AG10803 (cell line): ENCODE measurements at regions not wholly inside any gene's neighbourhood (a gene's known extent, or its start where the extent isn't known, plus 50 kb on each side); places are given as distances from the start of the nearest gene placed in this dataset.

Source experiments
- DNase-seq: peaks from one replicate; pipeline ENCODE4 v3.0.0; 2010; ENCODE audit warnings: low read depth
- H3K4me3 ChIP-seq: 2 replicates; pipeline ENCODE4 v1.5.1; 2011; ENCODE audit warnings: mild to moderate bottlenecking, low read length, control low read depth
- TF ChIP-seq, protein P1 (sequence below): conservative IDR thresholded peaks from 2 replicates; pipeline ENCODE4 v1.5.1; 2011; ENCODE audit warnings: mild to moderate bottlenecking, low read length, control low read depth, inconsistent platforms

DNA sequence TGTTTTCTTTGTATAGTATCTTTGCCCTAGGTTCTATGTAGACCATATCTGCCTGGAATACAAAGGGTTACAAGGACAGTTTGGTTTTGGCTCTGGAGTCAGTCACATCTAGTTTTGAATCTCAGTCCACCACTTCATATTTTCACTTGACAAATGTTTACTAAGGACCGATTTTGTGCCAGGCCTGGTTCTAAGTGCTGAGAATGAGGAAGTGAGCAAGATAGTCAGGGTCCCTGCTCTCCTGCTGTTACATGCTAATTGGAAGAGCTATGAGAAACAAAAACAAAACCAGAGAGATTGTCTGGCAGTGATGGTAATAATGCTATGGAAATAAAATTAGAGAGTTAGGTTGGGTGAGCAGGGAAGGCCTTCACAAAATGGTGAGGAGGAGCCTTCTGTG, 66.1 kb upstream of the ARHGAP20 start:
- no peak for DNase-seq
- TF ChIP-seq, protein P1, sequence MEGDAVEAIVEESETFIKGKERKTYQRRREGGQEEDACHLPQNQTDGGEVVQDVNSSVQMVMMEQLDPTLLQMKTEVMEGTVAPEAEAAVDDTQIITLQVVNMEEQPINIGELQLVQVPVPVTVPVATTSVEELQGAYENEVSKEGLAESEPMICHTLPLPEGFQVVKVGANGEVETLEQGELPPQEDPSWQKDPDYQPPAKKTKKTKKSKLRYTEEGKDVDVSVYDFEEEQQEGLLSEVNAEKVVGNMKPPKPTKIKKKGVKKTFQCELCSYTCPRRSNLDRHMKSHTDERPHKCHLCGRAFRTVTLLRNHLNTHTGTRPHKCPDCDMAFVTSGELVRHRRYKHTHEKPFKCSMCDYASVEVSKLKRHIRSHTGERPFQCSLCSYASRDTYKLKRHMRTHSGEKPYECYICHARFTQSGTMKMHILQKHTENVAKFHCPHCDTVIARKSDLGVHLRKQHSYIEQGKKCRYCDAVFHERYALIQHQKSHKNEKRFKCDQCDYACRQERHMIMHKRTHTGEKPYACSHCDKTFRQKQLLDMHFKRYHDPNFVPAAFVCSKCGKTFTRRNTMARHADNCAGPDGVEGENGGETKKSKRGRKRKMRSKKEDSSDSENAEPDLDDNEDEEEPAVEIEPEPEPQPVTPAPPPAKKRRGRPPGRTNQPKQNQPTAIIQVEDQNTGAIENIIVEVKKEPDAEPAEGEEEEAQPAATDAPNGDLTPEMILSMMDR, result no peak
- H3K4me3 ChIP-seq, result no peak overlapping the region

DNA sequence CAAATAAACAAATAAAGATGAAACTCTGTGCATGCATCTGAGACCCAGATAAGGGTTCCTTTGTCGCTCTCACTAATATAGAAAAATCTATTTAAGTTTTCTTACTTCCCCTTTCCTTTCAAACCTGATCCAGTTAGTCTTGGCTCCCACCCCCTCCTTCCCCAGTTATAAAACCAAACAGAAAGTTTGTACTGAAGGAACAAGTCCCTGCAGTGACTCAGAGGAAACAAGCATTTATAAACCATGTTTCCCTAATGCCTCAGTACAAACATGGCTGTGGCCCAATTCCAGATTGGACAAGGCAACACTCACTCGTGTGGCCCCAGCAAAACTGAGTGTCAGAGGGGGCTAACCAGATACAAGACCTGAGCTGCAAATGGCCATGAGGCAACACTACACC, 65.5 kb upstream of the ARHGAP20 start:
- TF ChIP-seq, protein P1, result no peak
- DNase-seq, result peak; percentile 9
- no peak overlapping the region for H3K4me3 ChIP-seq

DNA sequence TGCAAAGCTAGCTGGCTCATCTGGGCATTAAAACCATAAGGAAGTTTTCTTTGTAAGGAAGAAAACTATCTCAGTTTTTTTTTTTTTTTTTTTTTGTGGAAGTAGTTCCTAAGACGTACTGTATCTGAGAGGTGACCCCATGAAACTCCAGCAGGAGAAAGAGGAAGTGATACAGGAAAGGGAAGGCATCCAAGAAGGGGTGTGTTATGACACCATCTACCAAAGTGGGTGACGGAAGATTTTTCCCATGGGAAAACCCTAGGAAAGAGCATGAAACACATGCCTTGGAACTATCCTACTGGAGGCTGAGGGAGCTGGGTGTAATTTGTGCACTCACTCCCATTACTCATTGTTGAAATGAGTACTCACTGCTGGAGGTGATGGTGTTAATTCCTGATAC, 63.8 kb upstream of the ARHGAP20 start:
- no peak for DNase-seq
- H3K4me3 ChIP-seq, result no peak overlapping the region
- TF ChIP-seq, protein P1, result no peak

GRCh38 chr11:110774138-110775014, 62.1 kb upstream of the ARHGAP20 start:
- TF ChIP-seq, protein P1, result no peak
- no peak overlapping the region for H3K4me3 ChIP-seq
- DNase-seq, result no peak

DNA sequence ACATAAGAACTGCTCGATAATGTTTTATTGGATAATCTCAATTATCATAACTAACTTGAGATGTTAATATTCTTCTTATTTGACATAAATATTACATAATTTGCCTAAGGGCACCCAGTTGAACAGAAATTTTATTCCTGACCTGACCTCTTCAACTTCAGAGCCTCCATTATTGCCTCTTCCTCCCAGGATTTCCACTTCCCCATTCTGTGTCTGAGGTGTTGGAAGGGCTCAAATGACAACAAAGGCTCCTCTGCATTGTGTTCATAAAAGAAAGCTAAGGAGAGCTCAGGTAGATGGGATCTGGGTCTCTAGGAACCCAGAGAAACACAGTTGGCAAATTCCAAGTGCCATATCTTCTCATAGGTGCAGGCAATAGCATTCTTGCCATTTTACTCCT, 61.2 kb upstream of the ARHGAP20 start:
- TF ChIP-seq, protein P1, result no peak
- no peak overlapping the region for H3K4me3 ChIP-seq
- no peak for DNase-seq

- H3K4me3 ChIP-seq, result no peak overlapping the region
- TF ChIP-seq, protein P1, result no peak
- no peak for DNase-seq
Measured at GRCh38 chr11:110772863-110773262, 60.6 kb upstream of the ARHGAP20 start.

DNA sequence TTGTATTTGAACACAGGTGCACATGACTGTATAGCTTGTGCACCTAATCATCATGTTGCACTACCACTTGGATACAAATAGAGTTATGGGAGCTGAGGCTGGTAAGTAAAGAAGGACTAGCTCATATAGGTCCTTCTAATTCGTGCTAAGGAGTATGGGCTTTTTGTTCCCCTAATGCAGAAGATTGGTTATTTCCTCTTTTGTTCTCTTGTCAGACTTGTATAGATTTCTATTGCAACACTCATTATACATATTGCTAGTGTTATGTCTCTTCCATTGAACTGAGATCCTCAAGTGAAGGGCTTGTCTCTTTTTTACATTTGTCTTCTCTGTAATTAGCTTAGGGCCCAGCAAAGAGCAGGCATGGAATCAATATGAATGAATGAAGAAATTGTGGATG, 54.1 kb upstream of the ARHGAP20 start:
- no peak overlapping the region for H3K4me3 ChIP-seq
- DNase-seq, result no peak
- TF ChIP-seq, protein P1, result no peak
